Tibial nerve (tissue), 4 donors: ENCODE measurements at regions not wholly inside any gene's neighbourhood (a gene's known extent, or its start where the extent isn't known, plus 50 kb on each side); places are given as distances from the start of the nearest gene placed in this dataset.

ENCODE experiments used
- CTCF ChIP-seq, 5 experiments: fragments of 200-600 bp in 3 of 5; fragments of 450-650 bp in 2 of 5; sonication (generic) in 3 of 5; IDR thresholded peaks; one replicate each; pipeline ENCODE4 v1.5.1; 2016 to 2019; ENCODE audit warnings: antibody characterized with exemption in 5 of 5, mild to moderate bottlenecking in 3 of 5, moderate library complexity in 2 of 5
- EP300 ChIP-seq, 2 donors: sonication (generic); formaldehyde crosslinking; IDR thresholded peaks; one replicate each; pipeline ENCODE4 v1.6.1; 2017; ENCODE audit warnings: antibody characterized with exemption in 2 of 2, mild to moderate bottlenecking in 1 of 2
- POLR2A ChIP-seq, 2 donors: fragments of 450-650 bp; IDR thresholded peaks; one replicate each; pipeline ENCODE4 v1.6.1; 2017; ENCODE audit warnings: antibody characterized with exemption in 2 of 2, mild to moderate bottlenecking in 2 of 2, moderate library complexity in 2 of 2

GRCh38 chr3:170740726-170741591 is 129.0 kb downstream of the RPL22L1 start:
- TF ChIP-seq CTCF (IDR thresholded peaks at IDR 0.05) (no peak), POLR2A (IDR thresholded peaks at IDR 0.05) (no peak), EP300 (IDR thresholded peaks at IDR 0.05) (peak; percentile 21 to 75)
